Testis (tissue), 2 donors: ENCODE measurements at regions not wholly inside any gene's neighbourhood (a gene's known extent, or its start where the extent isn't known, plus 50 kb on each side); places are given as distances from the start of the nearest gene placed in this dataset.

Experiments
- DNase-seq: peaks from one replicate; pipeline ENCODE4 v3.0.0-alpha.2; 2019
- H3K27ac ChIP-seq, 2 donors: fragments of 200-600 bp; sonication (generic); one replicate each; pipeline ENCODE4 v1.5.1; 2019
- H3K27me3 ChIP-seq: fragments of 200-600 bp; sonication (generic); one replicate; pipeline ENCODE4 v1.5.1; 2019
- H3K36me3 ChIP-seq: fragments of 200-600 bp; sonication (generic); one replicate; pipeline ENCODE4 v1.5.1; 2017; ENCODE audit warnings: low read depth; ENCODE audit errors: missing control alignments
- H3K4me1 ChIP-seq: fragments of 200-600 bp; sonication (generic); one replicate; pipeline ENCODE4 v1.5.1; 2019
- H3K4me3 ChIP-seq, 2 donors: fragments of 200-600 bp; sonication (generic); one replicate each; pipeline ENCODE4 v1.5.1; 2017 to 2019
- H3K9me3 ChIP-seq: fragments of 200-600 bp; sonication (generic); one replicate; pipeline ENCODE4 v1.5.1; 2017
- CTCF ChIP-seq, 3 experiments: fragments of 450-650 bp in 2 of 3; fragments of 200-600 bp in 1 of 3; sonication (generic) in 1 of 3; IDR thresholded peaks; one replicate each; pipeline ENCODE4 v1.5.1; 2016 to 2019; ENCODE audit warnings: antibody characterized with exemption in 3 of 3, mild to moderate bottlenecking in 2 of 3, moderate library complexity in 1 of 3
- POLR2A ChIP-seq: fragments of 450-650 bp; IDR thresholded peaks from one replicate; pipeline ENCODE4 v1.6.1; 2017; ENCODE audit warnings: antibody characterized with exemption, mild to moderate bottlenecking, moderate library complexity
- WGBS, 2 donors: methylation state at CpG; one replicate each; pipeline ENCODE4 v1.1.5; 2018; 5-methylcytosine and 5-hydroxymethylcytosine counted together
- intact Hi-C: fragments of 100-400 bp; cut with DNase I; formaldehyde crosslinking; loops from one replicate; pipeline ENCODE4 v1.15.1; 2023; ENCODE audit warnings: low total_unique reads

- Histone ChIP-seq H3K4me3 (no peak overlapping the region), H3K36me3 (no peaks in the 10 kb centered on the region), H3K27me3 (no peaks in the 10 kb centered on the region), H3K4me1 (no peaks in the 10 kb centered on the region), H3K9me3 (no peaks in the 10 kb centered on the region), H3K27ac (no peak overlapping the region)
- TF ChIP-seq POLR2A (no peak), CTCF (IDR thresholded peaks at IDR 0.05) (no peak)
- no peak for DNase-seq
- intact Hi-C loops: no loop called here
Observed at GRCh38 chr7:113998934-113999333, 80.1 kb upstream of the PPP1R3A start.

- DNase-seq: no peak
- TF ChIP-seq CTCF (IDR thresholded peaks at IDR 0.05) (no peak), POLR2A (no peak)
- intact Hi-C loops: no loop called here
- H3K4me1 ChIP-seq: no peaks in the 10 kb centered on the region
- no peaks in the 10 kb centered on the region for H3K27me3 ChIP-seq
- no peak overlapping the region for H3K4me3 ChIP-seq
- 85 to 89% methylated on average over 4 of the region's 4 CpGs for WGBS, 2 donors
- H3K36me3 ChIP-seq: no peaks in the 10 kb centered on the region
- H3K9me3 ChIP-seq: no peaks in the 10 kb centered on the region
- H3K27ac ChIP-seq: no peak overlapping the region
Observed at GRCh38 chr7:113996405-113996804, 77.6 kb upstream of the PPP1R3A start.

GRCh38 chr7:113986216-113986615, 67.4 kb upstream of the PPP1R3A start:
- TF ChIP-seq CTCF (IDR thresholded peaks at IDR 0.05): no peak
- no peak for TF ChIP-seq POLR2A
- no peaks in the 10 kb centered on the region for H3K4me1 ChIP-seq
- intact Hi-C loops: no loop called here
- WGBS, 2 donors: 89 to 94% methylated on average over 2 of the region's 2 CpGs
- H3K27me3 ChIP-seq: no peaks in the 10 kb centered on the region
- DNase-seq: no peak
- no peaks in the 10 kb centered on the region for H3K36me3 ChIP-seq
- H3K9me3 ChIP-seq: no peaks in the 10 kb centered on the region
- H3K27ac ChIP-seq: no peak overlapping the region
- no peak overlapping the region for H3K4me3 ChIP-seq

GRCh38 chr7:113976508-113976907, 57.7 kb upstream of the PPP1R3A start:
- Histone ChIP-seq H3K9me3 (no peaks in the 10 kb centered on the region), H3K27me3 (no peaks in the 10 kb centered on the region), H3K4me3 (no peak overlapping the region), H3K36me3 (no peaks in the 10 kb centered on the region), H3K27ac (no peak overlapping the region), H3K4me1 (no peaks in the 10 kb centered on the region)
- TF ChIP-seq CTCF (IDR thresholded peaks at IDR 0.05): no peak
- TF ChIP-seq POLR2A: no peak
- no peak for DNase-seq
- 92 to 93% methylated on average over 4 of the region's 4 CpGs for WGBS, 2 donors
- intact Hi-C loops: no loop called here

GRCh38 chr7:113968713-113969112, 49.9 kb upstream of the PPP1R3A start:
- no peak for DNase-seq

More at GRCh38 chr7:113968713-113969112, 49.9 kb upstream of the PPP1R3A start:
- TF ChIP-seq POLR2A (no peak), CTCF (IDR thresholded peaks at IDR 0.05) (no peak)
- intact Hi-C loops: no loop called here
- no peak overlapping the region for H3K27ac ChIP-seq
- H3K4me3 ChIP-seq: no peak overlapping the region
- 44 to 48% methylated on average over 2 of the region's 2 CpGs for whole genome bisulfite sequencing, 2 donors
- no peaks in the 10 kb centered on the region for H3K4me1 ChIP-seq
- no peaks in the 10 kb centered on the region for H3K36me3 ChIP-seq
- no peaks in the 10 kb centered on the region for H3K27me3 ChIP-seq
- H3K9me3 ChIP-seq: no peaks in the 10 kb centered on the region
